MCF 10A (cell line): ENCODE measurements at regions not wholly inside any gene's neighbourhood (a gene's known extent, or its start where the extent isn't known, plus 50 kb on each side); places are given as distances from the start of the nearest gene placed in this dataset.

Experiments used
- BruUV-seq: library from RNA; stranded (reverse); fragments of 400-500 nt; replicated peaks from 2 replicates; lab custom pipeline; 2021; lab: Mats Ljungman, UMichigan
- CTCF ChIA-PET: fragments of 300-600 bp; sonication (Branson Sonifier 250); formaldehyde crosslinking; extraction: SDS; loops from one replicate; lab custom pipeline; 2021; ENCODE audit warnings: antibody characterized with exemption, inconsistent platforms; lab: Yijun Ruan, JAX
- POLR2A ChIA-PET: fragments of 300-600, 350-650 bp; sonication (Branson Sonifier 250); formaldehyde crosslinking; extraction: SDS; loops from one replicate; lab custom pipeline; 2020; ENCODE audit warnings: antibody characterized with exemption, inconsistent platforms; lab: Yijun Ruan, JAX
- DNase-seq: peaks from one replicate; pipeline ENCODE4 v3.0.0-alpha.2; 2018; ENCODE audit not compliant: unreplicated experiment
- H3K27ac Mint-ChIP-seq: one replicate; pipeline ENCODE4 v1.8.0; 2022; ENCODE audit warnings: mild to moderate bottlenecking, low read depth, mixed read lengths; ENCODE audit not compliant: unreplicated experiment
- H3K27me3 Mint-ChIP-seq: one replicate; pipeline ENCODE4 v1.8.0; 2022; ENCODE audit warnings: mixed read lengths; ENCODE audit not compliant: insufficient read depth, unreplicated experiment
- H3K36me3 Mint-ChIP-seq: one replicate; pipeline ENCODE4 v1.8.0; 2022; ENCODE audit warnings: mild to moderate bottlenecking, moderate library complexity, mixed read lengths; ENCODE audit not compliant: insufficient read depth, unreplicated experiment
- H3K4me1 Mint-ChIP-seq: one replicate; pipeline ENCODE4 v1.8.0; 2022; ENCODE audit warnings: mixed read lengths; ENCODE audit not compliant: insufficient read depth, unreplicated experiment
- H3K4me3 Mint-ChIP-seq: one replicate; pipeline ENCODE4 v1.8.0; 2022; ENCODE audit warnings: mild to moderate bottlenecking, moderate library complexity, mixed read lengths; ENCODE audit not compliant: unreplicated experiment
- H3K9me3 Mint-ChIP-seq: one replicate; pipeline ENCODE4 v1.8.0; 2022; ENCODE audit warnings: mixed read lengths; ENCODE audit not compliant: unreplicated experiment
- intact Hi-C: fragments of 100-400 bp; cut with micrococcal nuclease; formaldehyde crosslinking; loops from 2 replicates; pipeline ENCODE4 v1.14.1; 2022
- TF ChIP-seq, protein P1 (sequence below): fragments of 200-600 bp; IDR thresholded peaks from one replicate; pipeline ENCODE4 v1.8.0; 2022; ENCODE audit warnings: antibody characterized with exemption, mild to moderate bottlenecking; ENCODE audit not compliant: unreplicated experiment

- POLR2A ChIA-PET: interaction anchor here (0.5 kb wide), 1 partner anchor 674 kb away, joined by 3 read pairs; no protein-coding TSS in a partner anchor
- Mint-ChIP-seq H3K4me1 (no peaks in the 10 kb centered on the region), H3K27me3 (no peaks in the 10 kb centered on the region), H3K4me3 (no peak overlapping the region), H3K9me3 (peaks cover 7% of the 10 kb centered on the region), H3K27ac (no peak overlapping the region), H3K36me3 (no peaks in the 10 kb centered on the region)
- intact Hi-C loops: loop anchor here (5.0 kb wide), 1 partner anchor 538 kb away; the partner anchor contains the start of gene LIG3
- no peak for DNase-seq
- BruUV-seq: no TSS peak
- CTCF ChIA-PET: interaction anchor here (0.6 to 3.1 kb wide), 9 partner anchors 24 to 869 kb away, joined by 3 to 14 read pairs (median 3); partner anchors contain the start of gene RAD51D
- TF ChIP-seq, protein P1, sequence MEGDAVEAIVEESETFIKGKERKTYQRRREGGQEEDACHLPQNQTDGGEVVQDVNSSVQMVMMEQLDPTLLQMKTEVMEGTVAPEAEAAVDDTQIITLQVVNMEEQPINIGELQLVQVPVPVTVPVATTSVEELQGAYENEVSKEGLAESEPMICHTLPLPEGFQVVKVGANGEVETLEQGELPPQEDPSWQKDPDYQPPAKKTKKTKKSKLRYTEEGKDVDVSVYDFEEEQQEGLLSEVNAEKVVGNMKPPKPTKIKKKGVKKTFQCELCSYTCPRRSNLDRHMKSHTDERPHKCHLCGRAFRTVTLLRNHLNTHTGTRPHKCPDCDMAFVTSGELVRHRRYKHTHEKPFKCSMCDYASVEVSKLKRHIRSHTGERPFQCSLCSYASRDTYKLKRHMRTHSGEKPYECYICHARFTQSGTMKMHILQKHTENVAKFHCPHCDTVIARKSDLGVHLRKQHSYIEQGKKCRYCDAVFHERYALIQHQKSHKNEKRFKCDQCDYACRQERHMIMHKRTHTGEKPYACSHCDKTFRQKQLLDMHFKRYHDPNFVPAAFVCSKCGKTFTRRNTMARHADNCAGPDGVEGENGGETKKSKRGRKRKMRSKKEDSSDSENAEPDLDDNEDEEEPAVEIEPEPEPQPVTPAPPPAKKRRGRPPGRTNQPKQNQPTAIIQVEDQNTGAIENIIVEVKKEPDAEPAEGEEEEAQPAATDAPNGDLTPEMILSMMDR: peak; percentile 36
These were observed 80.8 kb upstream of the CCL1 start for GRCh38 chr17:34443619-34444469.

GRCh38 chr17:34442387-34443111, 79.5 kb upstream of the CCL1 start:
- H3K36me3 Mint-ChIP-seq: no peaks in the 10 kb centered on the region
- ChIA-PET POLR2A (no interaction called here), CTCF (interaction anchor here (0.5 to 3.1 kb wide), 4 partner anchors 23 to 870 kb away, joined by 3 to 14 read pairs (median 3); partner anchors contain the start of gene RAD51D)
- H3K27ac Mint-ChIP-seq: no peak overlapping the region
- intact Hi-C loops: loop anchor here (5.0 kb wide), 1 partner anchor 540 kb away; the partner anchor contains the start of gene LIG3
- TF ChIP-seq, protein P1: no peak
- no peaks in the 10 kb centered on the region for H3K9me3 Mint-ChIP-seq
- H3K4me1 Mint-ChIP-seq: no peaks in the 10 kb centered on the region
- BruUV-seq: no TSS peak
- DNase-seq: no peak
- H3K27me3 Mint-ChIP-seq: no peaks in the 10 kb centered on the region
- no peak overlapping the region for H3K4me3 Mint-ChIP-seq

DNA sequence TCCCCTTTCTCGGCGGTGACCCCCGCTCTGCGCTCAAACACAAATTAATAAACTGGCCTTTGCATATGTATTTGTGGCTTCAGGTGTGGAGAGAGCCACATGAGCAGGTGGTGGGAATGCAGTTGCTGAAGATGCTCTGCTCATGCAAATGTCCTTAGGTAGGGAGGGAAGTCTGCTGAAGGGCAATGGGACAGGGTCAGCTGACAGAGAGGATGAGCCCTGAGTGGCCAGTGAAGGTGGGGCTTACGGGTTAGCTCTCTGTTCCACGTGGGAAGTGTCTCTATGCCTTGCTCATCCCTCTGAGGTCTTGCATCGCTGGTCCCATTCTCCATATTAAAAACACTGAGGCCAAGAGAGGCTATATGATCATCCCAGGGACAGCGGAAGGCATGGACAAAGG, 74.2 kb upstream of the CCL1 start:
- Mint-ChIP-seq H3K4me1 (no peaks in the 10 kb centered on the region), H3K36me3 (no peaks in the 10 kb centered on the region), H3K9me3 (no peaks in the 10 kb centered on the region), H3K27me3 (no peaks in the 10 kb centered on the region), H3K4me3 (no peak overlapping the region), H3K27ac (no peak overlapping the region)
- DNase-seq: no peak
- intact Hi-C loops: no loop called here
- POLR2A ChIA-PET: no interaction called here
- CTCF ChIA-PET: no interaction called here
- no TSS peak for BruUV-seq
- TF ChIP-seq, protein P1: no peak

DNA sequence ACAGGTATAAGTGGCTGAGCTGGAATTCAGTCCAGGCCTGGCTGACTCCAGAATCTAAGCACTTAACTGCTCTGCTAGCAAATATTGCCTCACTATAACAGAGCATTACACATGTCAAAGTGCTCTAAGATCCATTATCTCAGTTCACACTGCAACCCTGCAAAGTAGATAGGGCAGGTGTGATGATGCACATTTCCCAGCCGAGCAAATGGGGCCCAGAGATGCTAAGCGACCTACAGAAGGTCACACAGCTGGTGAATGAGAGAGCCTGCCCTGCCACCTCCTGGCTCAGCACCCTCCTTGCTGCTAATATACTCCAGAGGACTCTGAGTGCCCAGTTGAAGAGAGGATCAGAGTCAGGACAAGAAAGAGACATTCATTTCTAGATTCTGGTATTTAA, 73.6 kb upstream of the CCL1 start:
- no peaks in the 10 kb centered on the region for H3K9me3 Mint-ChIP-seq
- POLR2A ChIA-PET: no interaction called here

More for the DNA sequence above, 73.6 kb upstream of the CCL1 start:
- Mint-ChIP-seq H3K36me3 (no peaks in the 10 kb centered on the region), H3K27ac (no peak overlapping the region), H3K4me3 (no peak overlapping the region), H3K27me3 (no peaks in the 10 kb centered on the region), H3K4me1 (no peaks in the 10 kb centered on the region)
- no peak for DNase-seq
- CTCF ChIA-PET: interaction anchor here (0.8 to 1.0 kb wide), 2 partner anchors 75 to 683 kb away, joined by 3 read pairs; no protein-coding TSS in a partner anchor
- no TSS peak for BruUV-seq
- TF ChIP-seq, protein P1: no peak
- intact Hi-C loops: no loop called here
